Prostate gland (tissue), 2 donors: ENCODE measurements at regions not wholly inside any gene's neighbourhood (a gene's known extent, or its start where the extent isn't known, plus 50 kb on each side); places are given as distances from the start of the nearest gene placed in this dataset.

Source experiments
- DNase-seq: peaks from one replicate; pipeline ENCODE4 v3.0.0-alpha.2; 2019; ENCODE audit warnings: low spot score
- H3K27ac ChIP-seq, 2 donors: fragments of 200-600 bp; sonication (generic); 2 replicates each; pipeline ENCODE4 v1.5.1; 2017 to 2019
- H3K27me3 ChIP-seq: fragments of 200-600 bp; sonication (generic); replicated peaks from 2 replicates; pipeline ENCODE4 v1.5.1; 2019; ENCODE audit not compliant: insufficient read depth
- H3K36me3 ChIP-seq, 2 donors: fragments of 200-600 bp; sonication (generic); 1 replicate in 1 of 2; 2 replicates in 1 of 2; pipeline versions ENCODE4 v1.5.1 to v1.8.1; 2017 to 2019
- H3K4me1 ChIP-seq: fragments of 200-600 bp; sonication (generic); replicated peaks from 2 replicates; pipeline ENCODE4 v1.5.1; 2019
- H3K4me3 ChIP-seq, 2 donors: fragments of 200-600 bp; sonication (generic); 2 replicates each; pipeline ENCODE4 v1.5.1; 2017 to 2019
- H3K9me3 ChIP-seq: fragments of 200-600 bp; sonication (generic); 2 replicates; pipeline ENCODE4 v1.5.1; 2017
- CTCF ChIP-seq, 4 experiments: fragments of 200-600 bp in 2 of 4; fragments of 450-650 bp in 2 of 4; sonication (generic) in 2 of 4; IDR thresholded peaks; 1 replicate in 3 of 4; 2 replicates in 1 of 4; pipeline ENCODE4 v1.5.1; 2016 to 2019; ENCODE audit warnings: antibody characterized with exemption in 4 of 4, mild to moderate bottlenecking in 2 of 4, moderate library complexity in 2 of 4
- POLR2A ChIP-seq: fragments of 450-650 bp; IDR thresholded peaks from one replicate; pipeline ENCODE4 v1.6.1; 2016; ENCODE audit warnings: antibody characterized with exemption, mild to moderate bottlenecking
- POLR2AphosphoS5 ChIP-seq: sonication (generic); formaldehyde crosslinking; IDR thresholded peaks from one replicate; pipeline ENCODE4 v1.6.1; 2017; ENCODE audit warnings: antibody characterized with exemption
- WGBS: methylation state at CpG from one replicate; pipeline ENCODE4 v1.1.5; 2018; 5-methylcytosine and 5-hydroxymethylcytosine counted together
- intact Hi-C: fragments of 100-400 bp; cut with DNase I; formaldehyde crosslinking; loops from one replicate; pipeline ENCODE4 v1.14.2; 2022

- intact Hi-C loops, result no loop called here
- no peak for TF ChIP-seq POLR2A
- no peak for TF ChIP-seq POLR2AphosphoS5
- TF ChIP-seq CTCF (IDR thresholded peaks at IDR 0.05), result no peak
- H3K4me3 ChIP-seq, result no peak overlapping the region
- no peaks in the 10 kb centered on the region for H3K36me3 ChIP-seq
- H3K27ac ChIP-seq, result no peak overlapping the region
- DNase-seq, result no peak
- H3K27me3 ChIP-seq, result no peaks in the 10 kb centered on the region
- H3K4me1 ChIP-seq, result no peaks in the 10 kb centered on the region
- WGBS, result 63% methylated on average over 2 of the region's 2 CpGs
- no peaks in the 10 kb centered on the region for H3K9me3 ChIP-seq
Measured at GRCh38 chr12:90619943-90620342, 335.0 kb downstream of the CCER1 start.

GRCh38 chr12:90618586-90618985, 336.4 kb downstream of the CCER1 start:
- no peaks in the 10 kb centered on the region for H3K4me1 ChIP-seq
- DNase-seq, result no peak
- no peaks in the 10 kb centered on the region for H3K27me3 ChIP-seq
- H3K27ac ChIP-seq, result no peak overlapping the region
- H3K9me3 ChIP-seq, result no peaks in the 10 kb centered on the region
- no peak for TF ChIP-seq POLR2AphosphoS5
- TF ChIP-seq POLR2A, result no peak
- no peak for TF ChIP-seq CTCF (IDR thresholded peaks at IDR 0.05)
- H3K4me3 ChIP-seq, result no peak overlapping the region
- intact Hi-C loops, result no loop called here
- no peaks in the 10 kb centered on the region for H3K36me3 ChIP-seq

GRCh38 chr12:90611891-90612290, 343.1 kb downstream of the CCER1 start:
- Histone ChIP-seq H3K4me1 (no peaks in the 10 kb centered on the region), H3K4me3 (no peak overlapping the region), H3K9me3 (no peaks in the 10 kb centered on the region), H3K27ac (no peak overlapping the region), H3K36me3 (no peaks in the 10 kb centered on the region), H3K27me3 (no peaks in the 10 kb centered on the region)
- intact Hi-C loops, result no loop called here
- TF ChIP-seq CTCF (IDR thresholded peaks at IDR 0.05) (no peak), POLR2A (no peak), POLR2AphosphoS5 (no peak)
- DNase-seq, result no peak

- no peak for TF ChIP-seq POLR2AphosphoS5
- TF ChIP-seq CTCF (IDR thresholded peaks at IDR 0.05), result no peak
- no peak for TF ChIP-seq POLR2A
- intact Hi-C loops, result no loop called here
Measured at GRCh38 chr12:90611048-90611447, 343.9 kb downstream of the CCER1 start.

GRCh38 chr12:90593596-90594295, 361.2 kb downstream of the CCER1 start:
- no peak for TF ChIP-seq POLR2AphosphoS5
- no peak for TF ChIP-seq POLR2A
- TF ChIP-seq CTCF (IDR thresholded peaks at IDR 0.05), result no peak
- H3K36me3 ChIP-seq, result no peaks in the 10 kb centered on the region
- 81% methylated on average over 2 of the region's 2 CpGs for WGBS
- no peak for DNase-seq
- intact Hi-C loops, result no loop called here
- H3K4me1 ChIP-seq, result no peaks in the 10 kb centered on the region
- no peaks in the 10 kb centered on the region for H3K9me3 ChIP-seq
- H3K27me3 ChIP-seq, result no peaks in the 10 kb centered on the region
- no peak overlapping the region for H3K27ac ChIP-seq
- H3K4me3 ChIP-seq, result no peak overlapping the region

More at GRCh38 chr12:90611048-90611447, 343.9 kb downstream of the CCER1 start:
- no peaks in the 10 kb centered on the region for H3K9me3 ChIP-seq
- 55% methylated on average over 3 of the region's 3 CpGs for WGBS
- H3K36me3 ChIP-seq, result no peaks in the 10 kb centered on the region
- no peak overlapping the region for H3K4me3 ChIP-seq
- H3K27me3 ChIP-seq, result no peaks in the 10 kb centered on the region
- H3K27ac ChIP-seq, result no peak overlapping the region
- DNase-seq, result no peak
- no peaks in the 10 kb centered on the region for H3K4me1 ChIP-seq
